ENCODE measurements at regions not wholly inside any gene's neighbourhood (a gene's known extent, or its start where the extent isn't known, plus 50 kb on each side); places are given as distances from the start of the nearest gene placed in this dataset.

DNA sequence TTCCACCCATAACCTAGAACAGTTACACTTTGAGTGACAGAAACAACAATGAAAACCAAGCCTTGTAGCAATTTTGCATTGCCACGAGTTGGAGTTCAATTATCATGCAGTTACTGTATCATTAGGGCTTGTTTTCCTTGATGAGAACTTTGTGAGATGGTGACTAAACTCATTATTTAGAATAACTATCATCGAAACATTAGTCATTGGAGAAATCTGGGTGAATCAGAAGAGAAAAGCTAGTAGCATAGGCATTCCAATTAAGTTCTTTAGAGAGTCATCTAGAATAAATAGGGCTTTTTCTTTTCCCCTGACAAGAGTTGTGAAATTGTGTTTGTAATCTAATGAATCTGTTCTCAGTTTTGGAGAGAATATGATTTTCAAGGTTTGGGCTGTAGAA, 122.8 kb upstream of the DOCK10 start:
- TF ChIP-seq POLR2A (IDR thresholded peaks at IDR 0.05) (no peak), CTCF (IDR thresholded peaks at IDR 0.05) (no peak)
